Immature natural killer cell (primary cell): ENCODE measurements at regions not wholly inside any gene's neighbourhood (a gene's known extent, or its start where the extent isn't known, plus 50 kb on each side); places are given as distances from the start of the nearest gene placed in this dataset.
"Not testable (repeated sequence)": the region's sequence is repeated elsewhere in the genome, so short reads cannot be mapped to it uniquely, and the experiment has no call there.

ENCODE experiments used
- DNase-seq, 3 donors: peaks; one replicate each; pipeline ENCODE4 v3.0.0; 2022; ENCODE audit warnings: mixed read lengths in 1 of 3
- H3K27ac Mint-ChIP-seq, 6 donors: one replicate each; pipeline ENCODE4 v1.8.0; 2020; ENCODE audit warnings: mixed read lengths in 6 of 6, mild to moderate bottlenecking in 5 of 6, inconsistent platforms in 4 of 6, moderate library complexity in 3 of 6
- H3K27me3 Mint-ChIP-seq, 3 donors: one replicate each; pipeline ENCODE4 v1.8.0; 2020 to 2021; ENCODE audit warnings: low read depth in 3 of 3, mild to moderate bottlenecking in 3 of 3, mixed read lengths in 3 of 3, moderate library complexity in 3 of 3, inconsistent platforms in 1 of 3
- H3K36me3 Mint-ChIP-seq, 3 donors: one replicate each; pipeline ENCODE4 v1.8.0; 2020; ENCODE audit warnings: mixed read lengths in 3 of 3, inconsistent platforms in 2 of 3, mild to moderate bottlenecking in 2 of 3
- H3K4me1 Mint-ChIP-seq, 2 donors: one replicate each; pipeline ENCODE4 v1.8.0; 2020; ENCODE audit warnings: inconsistent platforms in 2 of 2, mild to moderate bottlenecking in 2 of 2, mixed read lengths in 2 of 2, moderate library complexity in 1 of 2
- H3K4me3 Mint-ChIP-seq, 5 donors: one replicate each; pipeline ENCODE4 v1.8.0; 2020; ENCODE audit warnings: mild to moderate bottlenecking in 5 of 5, mixed read lengths in 5 of 5, inconsistent platforms in 3 of 5, moderate library complexity in 3 of 5
- H3K9me3 Mint-ChIP-seq, 6 donors: one replicate each; pipeline ENCODE4 v1.8.0; 2020; ENCODE audit warnings: mild to moderate bottlenecking in 6 of 6, mixed read lengths in 6 of 6, inconsistent platforms in 4 of 6, moderate library complexity in 3 of 6

DNA sequence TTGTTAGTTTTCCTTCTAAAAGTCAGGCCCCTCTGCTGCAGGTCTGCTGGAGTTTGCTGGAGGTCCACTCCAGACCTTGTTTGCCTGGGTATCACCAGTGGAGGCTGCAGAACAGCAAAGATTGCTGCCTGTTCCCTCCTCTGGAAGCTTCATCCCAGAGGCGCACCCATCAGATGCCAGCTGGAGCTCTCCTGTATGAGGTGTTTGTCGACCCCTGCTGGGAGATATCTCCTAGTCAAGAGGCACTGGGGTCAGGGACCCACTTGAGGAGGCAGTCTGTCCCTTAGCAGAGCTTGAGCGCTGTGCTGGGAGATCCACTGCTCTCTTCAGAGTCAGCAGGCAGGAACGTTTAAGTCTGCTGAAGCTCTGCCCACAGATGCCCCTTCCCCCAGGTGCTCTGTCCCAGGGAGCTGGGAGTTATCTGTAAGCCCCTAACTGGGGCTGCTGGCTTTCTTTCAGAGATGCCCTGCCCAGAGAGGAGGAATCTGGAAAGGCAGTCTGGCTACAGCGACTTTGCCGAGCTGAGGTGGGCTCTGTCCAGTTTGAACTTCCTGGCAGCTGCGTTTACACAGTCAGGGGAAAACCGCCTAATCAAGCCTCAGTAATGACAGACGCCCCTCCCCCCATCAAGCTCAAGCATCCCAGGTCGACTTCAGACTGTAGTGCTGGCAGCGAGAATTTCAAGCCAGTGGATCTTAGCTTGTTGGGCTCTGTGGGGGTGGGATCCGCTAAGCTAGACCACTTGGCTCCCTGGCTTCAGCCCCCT, 49.9 kb upstream of the PGBD5 start:
- not testable (repeated sequence) for DNase-seq, H3K4me3 Mint-ChIP-seq, H3K27ac Mint-ChIP-seq, H3K36me3 Mint-ChIP-seq, H3K9me3 Mint-ChIP-seq, H3K4me1 Mint-ChIP-seq
- peaks cover 0 to 19% (median 14%) of the 10 kb centered on the region in 3 donors for H3K27me3 Mint-ChIP-seq
